Erythroblast (primary cell): ENCODE measurements at regions not wholly inside any gene's neighbourhood (a gene's known extent, or its start where the extent isn't known, plus 50 kb on each side); places are given as distances from the start of the nearest gene placed in this dataset.

Experiments used
- GATA1 ChIP-seq: IDR thresholded peaks from 2 replicates; pipeline ENCODE4 v1.6.1; 2011; ENCODE audit warnings: low read depth, mild to moderate bottlenecking, control low read depth, low read length, moderate library complexity
- POLR2A ChIP-seq: IDR thresholded peaks from 2 replicates; pipeline ENCODE4 v1.6.1; 2011; ENCODE audit warnings: mild to moderate bottlenecking, low read length

GRCh38 chr2:160583813-160584537 lies 90.4 kb upstream of the RBMS1 start:
- TF ChIP-seq POLR2A (no peak), GATA1 (no peak)
